Natural killer cell (primary cell): ENCODE measurements at regions not wholly inside any gene's neighbourhood (a gene's known extent, or its start where the extent isn't known, plus 50 kb on each side); places are given as distances from the start of the nearest gene placed in this dataset.

ENCODE experiments used
- ATAC-seq, 3 donors: fragments of 150-1000 bp in 2 of 3; fragments of 200-7000 bp in 1 of 3; cut with Tn5 transposase; 1 replicate in 1 of 3; 2 replicates in 2 of 3; pipeline ENCODE4 v1.10.0; 2021; ENCODE audit warnings: mild to moderate bottlenecking in 2 of 3, moderate library complexity in 2 of 3
- DNase-seq, 2 donors: peaks; one replicate each; pipeline versions ENCODE4 v3.0.0 to v3.0.0-alpha.2; 2013 to 2021; ENCODE audit warnings: mixed read lengths in 1 of 2
- H3K27ac ChIP-seq: one replicate; pipeline ENCODE4 v1.5.1; 2013; ENCODE audit warnings: mild to moderate bottlenecking, low read length
- H3K27me3 ChIP-seq: one replicate; pipeline ENCODE4 v1.6.1; 2013; ENCODE audit warnings: low read length; ENCODE audit not compliant: control insufficient read depth, insufficient read depth
- H3K36me3 ChIP-seq: one replicate; pipeline ENCODE4 v1.6.1; 2013; ENCODE audit warnings: low read length; ENCODE audit not compliant: control insufficient read depth, insufficient read depth
- H3K4me1 ChIP-seq: one replicate; pipeline ENCODE4 v1.6.1; 2013; ENCODE audit warnings: low read length; ENCODE audit not compliant: control insufficient read depth, insufficient read depth
- H3K4me3 ChIP-seq: one replicate; pipeline ENCODE4 v1.5.1; 2013; ENCODE audit warnings: low read length
- H3K9me3 ChIP-seq: one replicate; pipeline ENCODE4 v1.6.1; 2013; ENCODE audit warnings: low read length; ENCODE audit not compliant: control insufficient read depth, insufficient read depth
- H3K27ac Mint-ChIP-seq, 2 donors: one replicate each; pipeline ENCODE4 v1.8.0; 2022; ENCODE audit warnings: mild to moderate bottlenecking in 2 of 2, mixed read lengths in 2 of 2, moderate library complexity in 1 of 2
- H3K27me3 Mint-ChIP-seq, 2 donors: one replicate each; pipeline ENCODE4 v1.8.0; 2022; ENCODE audit warnings: low read depth in 2 of 2, mixed read lengths in 2 of 2
- H3K36me3 Mint-ChIP-seq: one replicate; pipeline ENCODE4 v1.8.0; 2022; ENCODE audit warnings: mixed read lengths
- H3K4me1 Mint-ChIP-seq, 2 donors: one replicate each; pipeline ENCODE4 v1.8.0; 2022; ENCODE audit warnings: mixed read lengths in 2 of 2
- H3K4me3 Mint-ChIP-seq: one replicate; pipeline ENCODE4 v1.8.0; 2022; ENCODE audit warnings: mild to moderate bottlenecking, moderate library complexity, mixed read lengths
- H3K9me3 Mint-ChIP-seq, 2 donors: one replicate each; pipeline ENCODE4 v1.8.0; 2022; ENCODE audit warnings: mixed read lengths in 2 of 2
- CTCF ChIP-seq: fragments of 200-600 bp; IDR thresholded peaks from one replicate; pipeline ENCODE4 v1.8.0; 2022; ENCODE audit warnings: antibody characterized with exemption
- WGBS: methylation state at CpG from one replicate; pipeline ENCODE4 v1.1.7; 2013; ENCODE audit warnings: missing lambda C conversion rate; ENCODE audit not compliant: insufficient coverage; 5-methylcytosine and 5-hydroxymethylcytosine counted together
- intact Hi-C: fragments of 100-400 bp; cut with micrococcal nuclease; formaldehyde crosslinking; loops from one replicate; pipeline ENCODE4 v1.14.2; 2022

GRCh38 chr5:68115584-68115983, 100.0 kb upstream of the PIK3R1 start:
- Mint-ChIP-seq H3K4me3 (no peak overlapping the region), H3K27me3 (peaks cover 3 to 16% of the 10 kb centered on the region in 2 donors), H3K36me3 (no peaks in the 10 kb centered on the region), H3K9me3 (no peaks in the 10 kb centered on the region), H3K4me1 (peaks cover 0 to 5% of the 10 kb centered on the region in 2 donors), H3K27ac (no peak overlapping the region)
- WGBS, result 88% methylated on average over 2 of the region's 2 CpGs
- TF ChIP-seq CTCF, result no peak
- ATAC-seq (no peak), DNase-seq (no peak)
- Histone ChIP-seq H3K4me1 (no peaks in the 10 kb centered on the region), H3K4me3 (no peak overlapping the region), H3K9me3 (no peaks in the 10 kb centered on the region), H3K27ac (no peak overlapping the region), H3K27me3 (no peaks in the 10 kb centered on the region), H3K36me3 (no peaks in the 10 kb centered on the region)
- intact Hi-C loops, result no loop called here

- Mint-ChIP-seq H3K4me1 (peaks cover 0 to under 1% of the 10 kb centered on the region in 2 donors), H3K4me3 (no peak overlapping the region), H3K36me3 (no peaks in the 10 kb centered on the region), H3K27me3 (peaks cover 3 to 16% of the 10 kb centered on the region in 2 donors), H3K9me3 (no peaks in the 10 kb centered on the region), H3K27ac (no peak overlapping the region)
- H3K4me1 ChIP-seq, result no peaks in the 10 kb centered on the region
- no peak for DNase-seq
- no peak for ATAC-seq
- no peak overlapping the region for H3K27ac ChIP-seq
- H3K36me3 ChIP-seq, result no peaks in the 10 kb centered on the region
- H3K9me3 ChIP-seq, result no peaks in the 10 kb centered on the region
- TF ChIP-seq CTCF, result no peak
- H3K4me3 ChIP-seq, result no peak overlapping the region
- 94% methylated on average over 2 of the region's 2 CpGs for WGBS
- no peaks in the 10 kb centered on the region for H3K27me3 ChIP-seq
- intact Hi-C loops, result no loop called here
Measured at GRCh38 chr5:68114378-68115040, 101.0 kb upstream of the PIK3R1 start.

- no peaks in the 10 kb centered on the region for H3K9me3 ChIP-seq
- H3K4me3 ChIP-seq, result no peak overlapping the region
- intact Hi-C loops, result no loop called here
- no peak overlapping the region for H3K27ac Mint-ChIP-seq
- H3K36me3 ChIP-seq, result no peaks in the 10 kb centered on the region
- peaks cover 3 to 15% of the 10 kb centered on the region in 2 donors for H3K27me3 Mint-ChIP-seq
- H3K27ac ChIP-seq, result no peak overlapping the region
- H3K27me3 ChIP-seq, result no peaks in the 10 kb centered on the region
- H3K9me3 Mint-ChIP-seq, result no peaks in the 10 kb centered on the region
- no peaks in the 10 kb centered on the region for H3K36me3 Mint-ChIP-seq
- WGBS, result 98% methylated on average over 2 of the region's 2 CpGs
- no peak for TF ChIP-seq CTCF
- no peaks in the 10 kb centered on the region for H3K4me1 Mint-ChIP-seq
- no peaks in the 10 kb centered on the region for H3K4me1 ChIP-seq
- ATAC-seq (no peak), DNase-seq (no peak)
- H3K4me3 Mint-ChIP-seq, result no peak overlapping the region
Measured at GRCh38 chr5:68112658-68113057, 102.9 kb upstream of the PIK3R1 start.

GRCh38 chr5:68110894-68111293, 104.7 kb upstream of the PIK3R1 start:
- DNase-seq (no peak), ATAC-seq (no peak)
- H3K4me1 Mint-ChIP-seq, result no peaks in the 10 kb centered on the region
- no peak overlapping the region for H3K27ac Mint-ChIP-seq
- H3K27me3 Mint-ChIP-seq, result peaks cover 4 to 18% of the 10 kb centered on the region in 2 donors
- H3K36me3 Mint-ChIP-seq, result no peaks in the 10 kb centered on the region
- Histone ChIP-seq H3K4me1 (no peaks in the 10 kb centered on the region), H3K27me3 (no peaks in the 10 kb centered on the region), H3K4me3 (no peak overlapping the region), H3K36me3 (no peaks in the 10 kb centered on the region), H3K9me3 (no peaks in the 10 kb centered on the region), H3K27ac (no peak overlapping the region)
- H3K4me3 Mint-ChIP-seq, result no peak overlapping the region
- intact Hi-C loops, result no loop called here
- WGBS, result 82% methylated on average over 1 of the region's 1 CpG
- H3K9me3 Mint-ChIP-seq, result no peaks in the 10 kb centered on the region
- TF ChIP-seq CTCF, result no peak
